MCF 10A (cell line): ENCODE measurements at regions not wholly inside any gene's neighbourhood (a gene's known extent, or its start where the extent isn't known, plus 50 kb on each side); places are given as distances from the start of the nearest gene placed in this dataset.

ENCODE experiments used
- BruUV-seq: library from RNA; stranded (reverse); fragments of 400-500 nt; replicated peaks from 2 replicates; lab custom pipeline; 2021; lab: Mats Ljungman, UMichigan
- CTCF ChIA-PET: fragments of 300-600 bp; sonication (Branson Sonifier 250); formaldehyde crosslinking; extraction: SDS; loops from one replicate; lab custom pipeline; 2021; ENCODE audit warnings: antibody characterized with exemption, inconsistent platforms; lab: Yijun Ruan, JAX
- POLR2A ChIA-PET: fragments of 300-600, 350-650 bp; sonication (Branson Sonifier 250); formaldehyde crosslinking; extraction: SDS; loops from one replicate; lab custom pipeline; 2020; ENCODE audit warnings: antibody characterized with exemption, inconsistent platforms; lab: Yijun Ruan, JAX
- DNase-seq: peaks from one replicate; pipeline ENCODE4 v3.0.0-alpha.2; 2018; ENCODE audit not compliant: unreplicated experiment
- H3K27ac Mint-ChIP-seq: one replicate; pipeline ENCODE4 v1.8.0; 2022; ENCODE audit warnings: mild to moderate bottlenecking, low read depth, mixed read lengths; ENCODE audit not compliant: unreplicated experiment
- H3K27me3 Mint-ChIP-seq: one replicate; pipeline ENCODE4 v1.8.0; 2022; ENCODE audit warnings: mixed read lengths; ENCODE audit not compliant: insufficient read depth, unreplicated experiment
- H3K36me3 Mint-ChIP-seq: one replicate; pipeline ENCODE4 v1.8.0; 2022; ENCODE audit warnings: mild to moderate bottlenecking, moderate library complexity, mixed read lengths; ENCODE audit not compliant: insufficient read depth, unreplicated experiment
- H3K4me1 Mint-ChIP-seq: one replicate; pipeline ENCODE4 v1.8.0; 2022; ENCODE audit warnings: mixed read lengths; ENCODE audit not compliant: insufficient read depth, unreplicated experiment
- H3K4me3 Mint-ChIP-seq: one replicate; pipeline ENCODE4 v1.8.0; 2022; ENCODE audit warnings: mild to moderate bottlenecking, moderate library complexity, mixed read lengths; ENCODE audit not compliant: unreplicated experiment
- H3K9me3 Mint-ChIP-seq: one replicate; pipeline ENCODE4 v1.8.0; 2022; ENCODE audit warnings: mixed read lengths; ENCODE audit not compliant: unreplicated experiment
- intact Hi-C: fragments of 100-400 bp; cut with micrococcal nuclease; formaldehyde crosslinking; loops from 2 replicates; pipeline ENCODE4 v1.14.1; 2022
- TF ChIP-seq, protein P1 (sequence below): fragments of 200-600 bp; IDR thresholded peaks from one replicate; pipeline ENCODE4 v1.8.0; 2022; ENCODE audit warnings: antibody characterized with exemption, mild to moderate bottlenecking; ENCODE audit not compliant: unreplicated experiment

DNA sequence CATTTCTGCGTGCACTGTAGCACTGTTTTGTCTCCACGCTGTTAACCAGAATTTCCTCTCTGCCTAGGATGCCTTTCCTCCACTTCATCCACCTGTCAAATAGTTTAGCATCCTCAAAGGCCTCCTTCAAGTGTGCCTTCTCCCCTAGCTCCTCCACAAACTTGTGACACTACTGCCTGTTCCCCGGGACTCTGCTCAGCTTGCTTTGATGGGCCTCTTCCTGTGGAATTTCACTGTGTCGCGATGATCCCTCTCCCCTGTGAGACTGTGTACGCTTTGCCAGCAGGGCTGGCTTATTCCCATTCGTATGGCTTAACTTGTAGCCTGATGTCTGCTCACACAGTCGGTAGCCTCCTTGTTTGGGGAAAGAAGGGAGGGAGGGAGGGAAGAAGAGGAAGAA is 426.8 kb downstream of the VRK1 start:
- ChIA-PET CTCF (no interaction called here), POLR2A (no interaction called here)
- Mint-ChIP-seq H3K9me3 (no peaks in the 10 kb centered on the region), H3K27ac (no peak overlapping the region), H3K27me3 (peaks cover 80% of the 10 kb centered on the region), H3K4me3 (no peak overlapping the region), H3K36me3 (no peaks in the 10 kb centered on the region), H3K4me1 (no peaks in the 10 kb centered on the region)
- no peak for DNase-seq
- no TSS peak for BruUV-seq
- intact Hi-C loops = no loop called here
- TF ChIP-seq, protein P1, sequence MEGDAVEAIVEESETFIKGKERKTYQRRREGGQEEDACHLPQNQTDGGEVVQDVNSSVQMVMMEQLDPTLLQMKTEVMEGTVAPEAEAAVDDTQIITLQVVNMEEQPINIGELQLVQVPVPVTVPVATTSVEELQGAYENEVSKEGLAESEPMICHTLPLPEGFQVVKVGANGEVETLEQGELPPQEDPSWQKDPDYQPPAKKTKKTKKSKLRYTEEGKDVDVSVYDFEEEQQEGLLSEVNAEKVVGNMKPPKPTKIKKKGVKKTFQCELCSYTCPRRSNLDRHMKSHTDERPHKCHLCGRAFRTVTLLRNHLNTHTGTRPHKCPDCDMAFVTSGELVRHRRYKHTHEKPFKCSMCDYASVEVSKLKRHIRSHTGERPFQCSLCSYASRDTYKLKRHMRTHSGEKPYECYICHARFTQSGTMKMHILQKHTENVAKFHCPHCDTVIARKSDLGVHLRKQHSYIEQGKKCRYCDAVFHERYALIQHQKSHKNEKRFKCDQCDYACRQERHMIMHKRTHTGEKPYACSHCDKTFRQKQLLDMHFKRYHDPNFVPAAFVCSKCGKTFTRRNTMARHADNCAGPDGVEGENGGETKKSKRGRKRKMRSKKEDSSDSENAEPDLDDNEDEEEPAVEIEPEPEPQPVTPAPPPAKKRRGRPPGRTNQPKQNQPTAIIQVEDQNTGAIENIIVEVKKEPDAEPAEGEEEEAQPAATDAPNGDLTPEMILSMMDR = no peak

DNA sequence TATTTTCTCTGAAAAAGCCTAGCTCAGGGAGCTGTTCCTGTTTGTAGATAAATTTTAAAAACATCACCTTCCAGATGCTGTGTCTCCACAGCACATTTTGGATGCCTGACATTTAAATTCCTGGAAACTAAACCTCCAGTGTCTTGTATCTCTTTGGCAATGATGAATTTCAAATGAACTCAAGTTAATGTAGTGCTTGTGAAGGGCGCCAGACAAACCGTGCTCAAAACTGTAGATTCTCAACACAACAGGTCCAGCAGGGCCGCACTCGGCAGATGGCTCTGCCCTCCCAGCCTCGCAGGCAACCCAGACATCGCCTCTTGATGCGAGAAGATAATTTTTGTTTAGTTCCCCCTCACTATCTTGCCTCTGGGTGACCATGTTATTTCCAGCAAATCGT is 432.9 kb downstream of the VRK1 start:
- no peaks in the 10 kb centered on the region for H3K9me3 Mint-ChIP-seq

DNA sequence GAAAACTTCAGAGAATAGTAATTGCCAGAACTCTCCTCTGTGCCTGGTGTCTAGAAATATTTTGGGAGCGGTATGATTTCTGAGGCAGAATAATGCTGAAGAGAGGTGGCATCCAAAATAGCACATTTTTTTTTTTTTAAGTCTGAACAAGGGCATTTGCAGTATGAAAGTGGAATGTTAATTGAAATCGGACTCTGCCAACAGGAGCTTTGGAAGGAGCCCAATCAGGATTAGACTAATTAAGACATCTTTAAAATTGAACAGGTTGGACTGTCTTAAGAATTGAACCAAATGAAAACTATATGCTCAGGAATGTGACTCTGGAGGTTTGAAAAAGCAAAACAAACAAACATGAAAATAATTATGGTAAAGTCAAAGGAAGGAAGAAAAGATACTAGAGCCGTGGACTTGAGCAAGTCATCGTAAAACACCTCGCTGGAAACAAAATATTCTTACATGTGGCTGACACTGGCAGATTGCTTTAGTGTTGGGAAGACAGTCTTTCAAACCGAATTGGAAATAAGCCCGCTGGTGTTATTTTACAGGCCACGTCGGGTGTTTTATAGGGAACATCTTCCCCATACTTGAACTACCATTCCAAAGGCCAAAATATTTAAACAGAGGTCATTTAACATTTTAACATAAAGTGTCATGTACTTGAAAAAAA is 436.3 kb downstream of the VRK1 start:
- CTCF ChIA-PET = no interaction called here
- Mint-ChIP-seq H3K4me1 (no peaks in the 10 kb centered on the region), H3K9me3 (no peaks in the 10 kb centered on the region), H3K36me3 (no peaks in the 10 kb centered on the region), H3K27ac (no peak overlapping the region), H3K27me3 (peaks cover 84% of the 10 kb centered on the region), H3K4me3 (no peak overlapping the region)
- DNase-seq = no peak
- TF ChIP-seq, protein P1 = no peak
- POLR2A ChIA-PET = no interaction called here
- intact Hi-C loops = no loop called here
- no TSS peak for BruUV-seq

More for the DNA sequence above, 432.9 kb downstream of the VRK1 start:
- no peaks in the 10 kb centered on the region for H3K36me3 Mint-ChIP-seq
- peaks cover 75% of the 10 kb centered on the region for H3K27me3 Mint-ChIP-seq
- no peak overlapping the region for H3K4me3 Mint-ChIP-seq
- no peak for DNase-seq
- ChIA-PET POLR2A (no interaction called here), CTCF (no interaction called here)
- TF ChIP-seq, protein P1 = no peak
- intact Hi-C loops = no loop called here
- no peak overlapping the region for H3K27ac Mint-ChIP-seq
- BruUV-seq = no TSS peak
- H3K4me1 Mint-ChIP-seq = no peaks in the 10 kb centered on the region

DNA sequence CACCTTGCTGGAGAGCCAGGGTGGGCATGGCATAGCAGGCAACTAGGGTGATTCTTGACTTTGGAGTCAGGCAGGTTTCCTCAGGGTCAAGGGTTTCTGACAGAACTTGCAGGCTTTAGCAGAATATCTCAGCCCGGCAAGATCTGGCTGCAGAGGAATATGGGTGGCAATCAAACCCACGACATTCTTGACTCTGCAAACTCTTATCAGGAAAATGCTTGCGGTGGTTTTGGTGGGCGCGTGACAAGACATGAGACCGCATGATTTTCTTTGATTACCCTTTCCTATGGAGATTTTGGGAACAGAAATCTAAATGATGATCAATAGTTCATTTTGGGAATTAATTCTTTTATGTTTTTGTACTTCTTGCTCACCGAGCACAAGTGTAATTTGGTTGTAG is 449.5 kb downstream of the VRK1 start:
- BruUV-seq = no TSS peak
- Mint-ChIP-seq H3K36me3 (no peaks in the 10 kb centered on the region), H3K27ac (no peak overlapping the region), H3K9me3 (no peaks in the 10 kb centered on the region), H3K4me3 (no peak overlapping the region), H3K27me3 (peaks cover 78% of the 10 kb centered on the region), H3K4me1 (no peaks in the 10 kb centered on the region)
- TF ChIP-seq, protein P1 = no peak
- POLR2A ChIA-PET = no interaction called here
- CTCF ChIA-PET = no interaction called here
- intact Hi-C loops = no loop called here
- no peak for DNase-seq
